22Rv1 (cell line): ENCODE measurements at regions not wholly inside any gene's neighbourhood (a gene's known extent, or its start where the extent isn't known, plus 50 kb on each side); places are given as distances from the start of the nearest gene placed in this dataset.

Source experiments
- H3K27ac ChIP-seq: fragments of 450-650 bp; 2 replicates; pipeline ENCODE4 v1.5.1; 2017
- CTCF ChIP-seq: fragments of 450-650 bp; IDR thresholded peaks from 2 replicates; pipeline ENCODE4 v1.5.1; 2017; ENCODE audit warnings: mild to moderate bottlenecking
- ZFX ChIP-seq: fragments of 450-650 bp; IDR thresholded peaks from 2 replicates; pipeline ENCODE4 v1.6.1; 2017; ENCODE audit warnings: antibody characterized with exemption, borderline replicate concordance

GRCh38 chr1:82466416-82466815, 665.7 kb downstream of the ADGRL2 start:
- no peak overlapping the region for H3K27ac ChIP-seq
- TF ChIP-seq CTCF (no peak), ZFX (no peak)

- TF ChIP-seq ZFX (no peak), CTCF (no peak)
- H3K27ac ChIP-seq: no peak overlapping the region
Measured at GRCh38 chr1:82465024-82465423, 664.3 kb downstream of the ADGRL2 start.

DNA sequence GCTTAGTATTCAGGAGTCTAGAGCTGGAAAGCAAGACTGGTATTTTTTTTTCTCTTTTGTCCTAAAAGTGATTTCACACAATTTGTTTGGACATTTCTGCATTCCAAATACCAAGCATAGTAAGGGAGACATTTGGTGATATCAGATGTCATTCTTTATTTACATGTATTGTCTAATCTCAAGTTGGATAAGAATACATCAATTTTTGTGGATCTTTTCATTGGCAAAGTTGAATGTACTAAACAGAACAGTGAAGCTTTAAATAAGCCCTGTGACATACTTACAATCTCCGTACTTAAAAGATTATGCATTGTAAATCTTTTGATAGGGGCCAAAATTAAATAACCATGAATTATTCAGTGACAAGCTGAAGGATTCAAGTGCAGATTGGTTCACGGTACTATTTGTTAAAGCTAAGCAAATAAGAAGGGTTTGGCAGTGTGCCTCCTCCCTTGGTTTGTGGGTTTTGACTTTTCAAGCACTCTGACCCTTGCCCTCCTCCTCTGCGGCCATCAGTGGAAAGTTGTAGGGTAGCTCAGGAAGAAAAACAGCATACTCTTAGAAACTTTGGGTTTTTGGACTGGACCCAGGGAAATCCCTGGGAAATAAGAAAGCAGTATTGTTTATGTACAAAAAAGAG, 663.7 kb downstream of the ADGRL2 start:
- TF ChIP-seq ZFX (no peak), CTCF (no peak)
- no peak overlapping the region for H3K27ac ChIP-seq

- TF ChIP-seq ZFX (no peak), CTCF (no peak)
- no peak overlapping the region for H3K27ac ChIP-seq
Measured at GRCh38 chr1:82463951-82464350, 663.2 kb downstream of the ADGRL2 start.

GRCh38 chr1:82462366-82462765, 661.6 kb downstream of the ADGRL2 start:
- no peak overlapping the region for H3K27ac ChIP-seq
- TF ChIP-seq CTCF (no peak), ZFX (no peak)

DNA sequence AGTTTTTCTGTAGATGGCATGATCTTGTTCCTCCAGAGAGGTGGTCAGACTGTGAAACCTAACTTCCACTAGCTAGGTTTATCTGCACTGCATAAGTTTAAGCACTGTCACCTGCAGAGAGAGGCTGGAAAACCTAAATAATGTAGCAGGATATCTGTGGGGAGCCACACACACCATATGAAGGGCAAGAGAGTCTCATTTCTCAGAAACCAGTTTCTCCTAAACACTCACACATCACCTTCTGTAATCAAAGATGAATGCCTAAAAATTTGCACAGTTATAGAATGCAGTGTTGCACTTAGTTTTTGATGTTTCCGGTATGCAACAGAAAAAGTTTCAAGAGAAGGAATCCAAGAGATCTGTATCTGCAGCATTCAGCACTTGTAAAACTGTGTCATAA, 654.6 kb downstream of the ADGRL2 start:
- H3K27ac ChIP-seq: no peak overlapping the region
- TF ChIP-seq CTCF: no peak
- TF ChIP-seq ZFX: no peak

DNA sequence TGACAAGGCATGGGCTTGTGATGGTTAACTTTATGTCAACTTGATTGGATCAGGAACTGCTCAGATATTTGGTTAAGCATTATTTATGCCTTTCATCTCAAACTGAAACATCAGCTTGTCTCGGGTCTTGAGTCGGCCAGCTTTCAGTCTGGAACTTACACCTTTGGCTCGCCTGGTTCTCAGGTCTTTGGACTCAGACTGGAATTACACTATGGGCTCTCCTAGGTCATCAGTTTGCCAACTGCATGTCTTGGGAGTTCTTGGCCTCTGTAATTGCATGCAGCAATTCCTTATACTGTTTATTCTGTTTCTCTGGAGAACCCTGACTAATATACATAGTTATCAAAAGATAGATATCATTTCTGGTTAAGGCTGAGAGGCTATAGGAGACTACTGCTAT, 653.7 kb downstream of the ADGRL2 start:
- no peak for TF ChIP-seq CTCF
- TF ChIP-seq ZFX: no peak
- no peak overlapping the region for H3K27ac ChIP-seq
